ENCODE measurements at regions not wholly inside any gene's neighbourhood (a gene's known extent, or its start where the extent isn't known, plus 50 kb on each side); places are given as distances from the start of the nearest gene placed in this dataset.

DNA sequence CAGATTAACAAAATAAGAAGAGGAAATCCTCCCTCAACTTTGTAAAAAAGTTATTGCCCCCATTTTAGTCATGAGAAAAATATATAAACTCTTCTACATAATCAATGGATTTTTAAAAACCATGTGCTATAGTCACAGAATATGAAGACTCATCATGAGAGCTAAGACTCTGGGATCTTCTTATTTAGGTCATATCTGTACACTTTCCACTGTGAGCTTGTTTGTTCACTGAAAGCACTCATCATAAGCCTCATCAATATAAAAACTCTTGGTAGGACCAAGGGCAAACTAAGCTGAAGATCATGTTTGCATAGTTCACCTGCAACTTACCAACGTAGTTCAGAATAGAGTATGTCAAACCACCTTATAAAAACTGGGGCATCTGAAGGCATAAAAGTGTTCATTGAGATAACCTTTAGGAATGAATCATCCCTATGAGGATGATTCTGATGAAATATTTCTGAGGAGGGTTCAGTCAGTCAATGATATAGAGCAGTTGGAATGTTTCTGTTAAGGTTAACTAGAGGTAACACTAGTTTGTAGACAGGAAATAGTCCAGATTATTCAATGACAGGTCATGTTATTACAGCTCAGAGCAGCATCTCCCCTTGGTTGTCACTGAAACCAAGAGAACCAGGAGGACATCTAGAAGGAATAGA, 289.9 kb upstream of the SMC2 start:
- TF ChIP-seq, protein P1, sequence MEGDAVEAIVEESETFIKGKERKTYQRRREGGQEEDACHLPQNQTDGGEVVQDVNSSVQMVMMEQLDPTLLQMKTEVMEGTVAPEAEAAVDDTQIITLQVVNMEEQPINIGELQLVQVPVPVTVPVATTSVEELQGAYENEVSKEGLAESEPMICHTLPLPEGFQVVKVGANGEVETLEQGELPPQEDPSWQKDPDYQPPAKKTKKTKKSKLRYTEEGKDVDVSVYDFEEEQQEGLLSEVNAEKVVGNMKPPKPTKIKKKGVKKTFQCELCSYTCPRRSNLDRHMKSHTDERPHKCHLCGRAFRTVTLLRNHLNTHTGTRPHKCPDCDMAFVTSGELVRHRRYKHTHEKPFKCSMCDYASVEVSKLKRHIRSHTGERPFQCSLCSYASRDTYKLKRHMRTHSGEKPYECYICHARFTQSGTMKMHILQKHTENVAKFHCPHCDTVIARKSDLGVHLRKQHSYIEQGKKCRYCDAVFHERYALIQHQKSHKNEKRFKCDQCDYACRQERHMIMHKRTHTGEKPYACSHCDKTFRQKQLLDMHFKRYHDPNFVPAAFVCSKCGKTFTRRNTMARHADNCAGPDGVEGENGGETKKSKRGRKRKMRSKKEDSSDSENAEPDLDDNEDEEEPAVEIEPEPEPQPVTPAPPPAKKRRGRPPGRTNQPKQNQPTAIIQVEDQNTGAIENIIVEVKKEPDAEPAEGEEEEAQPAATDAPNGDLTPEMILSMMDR (IDR thresholded peaks at IDR 0.05), result no peak
- TF ChIP-seq POLR2A (IDR thresholded peaks at IDR 0.05), result no peak

Data from right lobe of liver (tissue), 4 donors.